ENCODE measurements at regions not wholly inside any gene's neighbourhood (a gene's known extent, or its start where the extent isn't known, plus 50 kb on each side); places are given as distances from the start of the nearest gene placed in this dataset.
A peak's percentile ranks its signal among the peaks of the same experiment; 100 is the strongest.
"Not testable (repeated sequence)": the region's sequence is repeated elsewhere in the genome, so short reads cannot be mapped to it uniquely, and the experiment has no call there.

DNA sequence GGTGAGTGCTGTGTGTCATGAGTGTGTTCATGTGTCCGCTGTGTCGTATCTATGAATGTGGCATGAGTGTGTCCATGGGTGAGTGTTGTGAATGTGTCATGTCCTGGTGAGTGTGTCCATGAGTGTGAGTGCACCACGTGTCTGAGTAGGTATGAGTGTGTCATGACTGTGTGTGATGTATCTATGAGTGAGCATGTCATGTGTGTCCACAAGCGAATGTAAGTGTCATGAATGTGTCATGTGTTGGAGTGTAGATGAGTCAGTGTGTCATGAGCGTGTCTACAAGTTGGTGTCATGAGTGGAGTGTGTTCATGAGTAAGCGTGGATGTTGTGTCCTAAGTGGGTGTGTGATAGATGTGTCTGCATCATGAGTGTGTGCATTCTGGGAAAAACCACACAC is 129.4 kb downstream of the TUBA3C start:
- H3K27me3 ChIP-seq (ENCODE audit: control insufficient read depth, insufficient read depth, low read length), result no peaks in the 10 kb centered on the region
- no peak overlapping the region for H3K27ac Mint-ChIP-seq
- no peaks in the 10 kb centered on the region for H3K36me3 ChIP-seq (ENCODE audit: control insufficient read depth, insufficient read depth, low read length)
- no peaks in the 10 kb centered on the region for H3K27me3 Mint-ChIP-seq (ENCODE audit: low read depth in 2 of 2)
- no peak overlapping the region for H3K4me3 ChIP-seq (ENCODE audit: low read length)
- no peak overlapping the region for H3K4me3 Mint-ChIP-seq
- WGBS (ENCODE audit: insufficient coverage), result 84% methylated on average over 6 of the region's 6 CpGs
- H3K4me1 Mint-ChIP-seq, result no peaks in the 10 kb centered on the region
- no peaks in the 10 kb centered on the region for H3K36me3 Mint-ChIP-seq
- no peak for TF ChIP-seq CTCF (IDR thresholded peaks at IDR 0.05)
- intact Hi-C loops (cut with micrococcal nuclease), result no loop called here
- H3K9me3 Mint-ChIP-seq, result peaks cover 7 to 9% of the 10 kb centered on the region in 2 donors
- no peak for DNase-seq
- no peak overlapping the region for H3K27ac ChIP-seq (ENCODE audit: low read length)
- no peaks in the 10 kb centered on the region for H3K4me1 ChIP-seq (ENCODE audit: control insufficient read depth, insufficient read depth, low read length)
- ATAC-seq, result peak in 1 of 3 donors; percentile 15
- peaks cover 4% of the 10 kb centered on the region for H3K9me3 ChIP-seq (ENCODE audit: control insufficient read depth, insufficient read depth, low read length)

DNA sequence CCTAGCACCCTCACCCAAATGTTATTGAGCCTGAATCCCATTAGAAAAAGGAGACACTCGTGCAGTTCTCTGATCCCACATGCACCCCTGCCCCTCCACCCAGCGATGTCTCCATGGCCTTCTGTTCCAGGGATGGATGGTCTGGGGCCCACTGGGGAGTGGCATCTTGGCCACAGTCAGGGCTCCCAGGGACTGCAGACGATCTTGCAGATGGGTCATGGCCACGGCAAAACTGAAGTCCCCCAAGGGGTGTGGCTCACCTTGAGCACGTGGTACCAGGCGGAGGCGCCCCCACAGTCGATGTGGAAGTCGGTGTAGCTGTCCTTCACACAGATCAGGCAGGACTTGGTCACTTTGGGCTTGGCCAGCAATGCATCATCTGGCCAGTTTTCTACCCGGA is 130.7 kb downstream of the TUBA3C start:
- WGBS (ENCODE audit: insufficient coverage), result 76% methylated on average over 10 of the region's 10 CpGs
- no peaks in the 10 kb centered on the region for H3K27me3 ChIP-seq (ENCODE audit: control insufficient read depth, insufficient read depth, low read length)
- no peak overlapping the region for H3K4me3 Mint-ChIP-seq
- intact Hi-C loops (cut with micrococcal nuclease), result no loop called here
- no peak overlapping the region for H3K27ac ChIP-seq (ENCODE audit: low read length)
- H3K4me3 ChIP-seq (ENCODE audit: low read length), result no peak overlapping the region
- peaks cover 7 to 9% of the 10 kb centered on the region in 2 donors for H3K9me3 Mint-ChIP-seq
- H3K27me3 Mint-ChIP-seq (ENCODE audit: low read depth in 2 of 2), result no peaks in the 10 kb centered on the region
- no peak for TF ChIP-seq CTCF (IDR thresholded peaks at IDR 0.05)
- no peaks in the 10 kb centered on the region for H3K4me1 ChIP-seq (ENCODE audit: control insufficient read depth, insufficient read depth, low read length)
- no peaks in the 10 kb centered on the region for H3K36me3 Mint-ChIP-seq
- peaks cover 4% of the 10 kb centered on the region for H3K9me3 ChIP-seq (ENCODE audit: control insufficient read depth, insufficient read depth, low read length)
- no peak overlapping the region for H3K27ac Mint-ChIP-seq
- no peaks in the 10 kb centered on the region for H3K36me3 ChIP-seq (ENCODE audit: control insufficient read depth, insufficient read depth, low read length)
- no peak for DNase-seq
- H3K4me1 Mint-ChIP-seq, result no peaks in the 10 kb centered on the region
- no peak for ATAC-seq

- H3K4me1 ChIP-seq (ENCODE audit: control insufficient read depth, insufficient read depth, low read length); H3K27ac ChIP-seq (ENCODE audit: low read length); H3K27ac Mint-ChIP-seq; H3K4me3 Mint-ChIP-seq; H3K36me3 Mint-ChIP-seq; H3K4me1 Mint-ChIP-seq; intact Hi-C loops (cut with micrococcal nuclease); H3K27me3 ChIP-seq (ENCODE audit: control insufficient read depth, insufficient read depth, low read length); DNase-seq; ATAC-seq; H3K36me3 ChIP-seq (ENCODE audit: control insufficient read depth, insufficient read depth, low read length); H3K4me3 ChIP-seq (ENCODE audit: low read length); H3K27me3 Mint-ChIP-seq (ENCODE audit: low read depth in 2 of 2); H3K9me3 ChIP-seq (ENCODE audit: control insufficient read depth, insufficient read depth, low read length); H3K9me3 Mint-ChIP-seq: not testable (repeated sequence)
- 86% methylated on average over 13 of the region's 13 CpGs for WGBS (ENCODE audit: insufficient coverage)
Measured at GRCh38 chr13:19049624-19050023, 132.0 kb downstream of the TUBA3C start.

DNA sequence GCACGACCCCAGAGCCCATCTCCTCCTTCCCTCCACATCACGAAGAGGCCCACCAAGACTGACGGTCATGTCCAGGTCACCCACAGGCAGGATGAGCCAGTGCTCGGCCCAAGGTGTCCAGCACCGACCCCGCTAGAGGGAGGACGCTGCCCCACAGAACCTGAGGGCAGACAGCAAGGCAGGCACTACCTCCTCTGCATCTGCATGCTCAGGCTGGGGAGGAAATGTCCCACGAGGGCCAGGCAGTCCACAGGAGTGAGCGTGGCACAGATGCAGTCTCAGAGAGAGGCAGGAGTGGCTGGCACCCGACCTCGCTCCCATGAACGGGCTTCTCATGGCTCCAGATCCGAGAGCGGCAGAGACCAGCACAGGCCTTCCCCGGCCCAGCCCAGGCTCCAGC is 133.2 kb downstream of the TUBA3C start:
- intact Hi-C loops (cut with micrococcal nuclease), result no loop called here
- Mint-ChIP-seq H3K9me3 (peaks cover 8 to 9% of the 10 kb centered on the region in 2 donors), H3K27ac (no peak overlapping the region), H3K4me1 (no peaks in the 10 kb centered on the region), H3K27me3 (ENCODE audit: low read depth in 2 of 2) (no peaks in the 10 kb centered on the region), H3K4me3 (no peak overlapping the region), H3K36me3 (no peaks in the 10 kb centered on the region)
- Histone ChIP-seq H3K27ac (ENCODE audit: low read length) (no peak overlapping the region), H3K4me3 (ENCODE audit: low read length) (no peak overlapping the region), H3K9me3 (ENCODE audit: control insufficient read depth, insufficient read depth, low read length) (peaks cover 4% of the 10 kb centered on the region), H3K27me3 (ENCODE audit: control insufficient read depth, insufficient read depth, low read length) (no peaks in the 10 kb centered on the region), H3K4me1 (ENCODE audit: control insufficient read depth, insufficient read depth, low read length) (no peaks in the 10 kb centered on the region), H3K36me3 (ENCODE audit: control insufficient read depth, insufficient read depth, low read length) (no peaks in the 10 kb centered on the region)
- 82% methylated on average over 15 of the region's 15 CpGs for WGBS (ENCODE audit: insufficient coverage)
- DNase-seq (no peak), ATAC-seq (no peak)
- TF ChIP-seq CTCF (IDR thresholded peaks at IDR 0.05), result no peak

Data from natural killer cell (primary cell).